ENCODE measurements at regions not wholly inside any gene's neighbourhood (a gene's known extent, or its start where the extent isn't known, plus 50 kb on each side); places are given as distances from the start of the nearest gene placed in this dataset.

- TF ChIP-seq, protein P1, sequence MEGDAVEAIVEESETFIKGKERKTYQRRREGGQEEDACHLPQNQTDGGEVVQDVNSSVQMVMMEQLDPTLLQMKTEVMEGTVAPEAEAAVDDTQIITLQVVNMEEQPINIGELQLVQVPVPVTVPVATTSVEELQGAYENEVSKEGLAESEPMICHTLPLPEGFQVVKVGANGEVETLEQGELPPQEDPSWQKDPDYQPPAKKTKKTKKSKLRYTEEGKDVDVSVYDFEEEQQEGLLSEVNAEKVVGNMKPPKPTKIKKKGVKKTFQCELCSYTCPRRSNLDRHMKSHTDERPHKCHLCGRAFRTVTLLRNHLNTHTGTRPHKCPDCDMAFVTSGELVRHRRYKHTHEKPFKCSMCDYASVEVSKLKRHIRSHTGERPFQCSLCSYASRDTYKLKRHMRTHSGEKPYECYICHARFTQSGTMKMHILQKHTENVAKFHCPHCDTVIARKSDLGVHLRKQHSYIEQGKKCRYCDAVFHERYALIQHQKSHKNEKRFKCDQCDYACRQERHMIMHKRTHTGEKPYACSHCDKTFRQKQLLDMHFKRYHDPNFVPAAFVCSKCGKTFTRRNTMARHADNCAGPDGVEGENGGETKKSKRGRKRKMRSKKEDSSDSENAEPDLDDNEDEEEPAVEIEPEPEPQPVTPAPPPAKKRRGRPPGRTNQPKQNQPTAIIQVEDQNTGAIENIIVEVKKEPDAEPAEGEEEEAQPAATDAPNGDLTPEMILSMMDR (IDR thresholded peaks at IDR 0.05; ENCODE audit: insufficient read depth, low read depth, low read length): no peak
- no peak for TF ChIP-seq EZH2 (IDR thresholded peaks at IDR 0.05; ENCODE audit: insufficient read depth, low read length)
These were observed 61.2 kb upstream of the CRYM start for GRCh38 chr16:21339269-21339641.
